SK-N-MC (cell line): ENCODE measurements at regions not wholly inside any gene's neighbourhood (a gene's known extent, or its start where the extent isn't known, plus 50 kb on each side); places are given as distances from the start of the nearest gene placed in this dataset.

Source experiments
- EZH2 ChIP-seq: fragments of 200-600 bp; sonication (generic); IDR thresholded peaks from one replicate; pipeline ENCODE4 v1.6.1; 2017; ENCODE audit warnings: antibody characterized with exemption
- FOXP2 ChIP-seq: optimal IDR thresholded peaks from 2 replicates; pipeline ENCODE3; 2011; ENCODE audit warnings: mild to moderate bottlenecking, moderate library complexity; ENCODE audit not compliant: insufficient read depth; ENCODE audit errors: extremely low read length, control extremely low read depth
- POLR2AphosphoS5 ChIP-seq: IDR thresholded peaks from 2 replicates; pipeline ENCODE4 v1.6.1; 2012; ENCODE audit warnings: mild to moderate bottlenecking, low read depth, low read length, borderline replicate concordance

GRCh38 chr18:38663682-38664081 lies 1098.1 kb upstream of the CELF4 start:
- no peak for TF ChIP-seq EZH2
- TF ChIP-seq POLR2AphosphoS5, result no peak
- no peak for TF ChIP-seq FOXP2
